HepG2 (cell line): ENCODE measurements at regions not wholly inside any gene's neighbourhood (a gene's known extent, or its start where the extent isn't known, plus 50 kb on each side); places are given as distances from the start of the nearest gene placed in this dataset.

ENCODE experiments used
- ASH2L ChIP-seq: fragments of 300-600, 200-600 bp; sonication (generic); IDR thresholded peaks from 2 replicates; pipeline ENCODE4 v1.7.0; 2017; ENCODE audit warnings: low read depth, mild to moderate bottlenecking, moderate library complexity, mixed read lengths, low read length; ENCODE audit not compliant: insufficient read length
- TF ChIP-seq, protein P1 (sequence below): sonication (generic); formaldehyde crosslinking; IDR thresholded peaks from 2 replicates; pipeline ENCODE4 v1.8.1; 2022; ENCODE audit warnings: low read depth, mild to moderate bottlenecking, missing genetic modification reagents
- TF ChIP-seq, protein P2 (sequence below): sonication (generic); formaldehyde crosslinking; IDR thresholded peaks from 2 replicates; pipeline ENCODE4 v1.5.0; 2020; ENCODE audit warnings: mild to moderate bottlenecking, missing genetic modification reagents
- TF ChIP-seq, protein P3 (sequence below): sonication (generic); formaldehyde crosslinking; IDR thresholded peaks from 2 replicates; pipeline ENCODE4 v1.9.0; 2021; ENCODE audit warnings: missing genetic modification reagents, mild to moderate bottlenecking, borderline replicate concordance

GRCh38 chr3:107235193-107235927 lies 141.9 kb upstream of the CCDC54 start (continued):
- TF ChIP-seq, protein P1, sequence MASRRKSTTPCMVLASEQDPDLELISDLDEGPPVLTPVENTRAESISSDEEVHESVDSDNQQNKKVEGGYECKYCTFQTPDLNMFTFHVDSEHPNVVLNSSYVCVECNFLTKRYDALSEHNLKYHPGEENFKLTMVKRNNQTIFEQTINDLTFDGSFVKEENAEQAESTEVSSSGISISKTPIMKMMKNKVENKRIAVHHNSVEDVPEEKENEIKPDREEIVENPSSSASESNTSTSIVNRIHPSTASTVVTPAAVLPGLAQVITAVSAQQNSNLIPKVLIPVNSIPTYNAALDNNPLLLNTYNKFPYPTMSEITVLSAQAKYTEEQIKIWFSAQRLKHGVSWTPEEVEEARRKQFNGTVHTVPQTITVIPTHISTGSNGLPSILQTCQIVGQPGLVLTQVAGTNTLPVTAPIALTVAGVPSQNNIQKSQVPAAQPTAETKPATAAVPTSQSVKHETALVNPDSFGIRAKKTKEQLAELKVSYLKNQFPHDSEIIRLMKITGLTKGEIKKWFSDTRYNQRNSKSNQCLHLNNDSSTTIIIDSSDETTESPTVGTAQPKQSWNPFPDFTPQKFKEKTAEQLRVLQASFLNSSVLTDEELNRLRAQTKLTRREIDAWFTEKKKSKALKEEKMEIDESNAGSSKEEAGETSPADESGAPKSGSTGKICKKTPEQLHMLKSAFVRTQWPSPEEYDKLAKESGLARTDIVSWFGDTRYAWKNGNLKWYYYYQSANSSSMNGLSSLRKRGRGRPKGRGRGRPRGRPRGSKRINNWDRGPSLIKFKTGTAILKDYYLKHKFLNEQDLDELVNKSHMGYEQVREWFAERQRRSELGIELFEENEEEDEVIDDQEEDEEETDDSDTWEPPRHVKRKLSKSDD (CRISPR knock-in tag) = no peak
- TF ChIP-seq ASH2L = peak; percentile 21
- TF ChIP-seq, protein P2, sequence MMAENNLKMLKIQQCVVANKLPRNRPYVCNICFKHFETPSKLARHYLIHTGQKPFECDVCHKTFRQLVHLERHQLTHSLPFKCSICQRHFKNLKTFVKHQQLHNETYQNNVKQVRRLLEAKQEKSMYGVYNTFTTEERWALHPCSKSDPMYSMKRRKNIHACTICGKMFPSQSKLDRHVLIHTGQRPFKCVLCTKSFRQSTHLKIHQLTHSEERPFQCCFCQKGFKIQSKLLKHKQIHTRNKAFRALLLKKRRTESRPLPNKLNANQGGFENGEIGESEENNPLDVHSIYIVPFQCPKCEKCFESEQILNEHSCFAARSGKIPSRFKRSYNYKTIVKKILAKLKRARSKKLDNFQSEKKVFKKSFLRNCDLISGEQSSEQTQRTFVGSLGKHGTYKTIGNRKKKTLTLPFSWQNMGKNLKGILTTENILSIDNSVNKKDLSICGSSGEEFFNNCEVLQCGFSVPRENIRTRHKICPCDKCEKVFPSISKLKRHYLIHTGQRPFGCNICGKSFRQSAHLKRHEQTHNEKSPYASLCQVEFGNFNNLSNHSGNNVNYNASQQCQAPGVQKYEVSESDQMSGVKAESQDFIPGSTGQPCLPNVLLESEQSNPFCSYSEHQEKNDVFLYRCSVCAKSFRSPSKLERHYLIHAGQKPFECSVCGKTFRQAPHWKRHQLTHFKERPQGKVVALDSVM (CRISPR knock-in tag) = peak; percentile 54
- TF ChIP-seq, protein P3, sequence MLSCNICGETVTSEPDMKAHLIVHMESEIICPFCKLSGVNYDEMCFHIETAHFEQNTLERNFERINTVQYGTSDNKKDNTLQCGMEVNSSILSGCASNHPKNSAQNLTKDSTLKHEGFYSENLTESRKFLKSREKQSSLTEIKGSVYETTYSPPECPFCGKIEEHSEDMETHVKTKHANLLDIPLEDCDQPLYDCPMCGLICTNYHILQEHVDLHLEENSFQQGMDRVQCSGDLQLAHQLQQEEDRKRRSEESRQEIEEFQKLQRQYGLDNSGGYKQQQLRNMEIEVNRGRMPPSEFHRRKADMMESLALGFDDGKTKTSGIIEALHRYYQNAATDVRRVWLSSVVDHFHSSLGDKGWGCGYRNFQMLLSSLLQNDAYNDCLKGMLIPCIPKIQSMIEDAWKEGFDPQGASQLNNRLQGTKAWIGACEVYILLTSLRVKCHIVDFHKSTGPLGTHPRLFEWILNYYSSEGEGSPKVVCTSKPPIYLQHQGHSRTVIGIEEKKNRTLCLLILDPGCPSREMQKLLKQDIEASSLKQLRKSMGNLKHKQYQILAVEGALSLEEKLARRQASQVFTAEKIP (CRISPR knock-in tag) = no peak
